Skin of body (tissue), 1 donor: ENCODE measurements at regions not wholly inside any gene's neighbourhood (a gene's known extent, or its start where the extent isn't known, plus 50 kb on each side); places are given as distances from the start of the nearest gene placed in this dataset.
A peak's percentile ranks its signal among the peaks of the same experiment; 100 is the strongest.

Source experiments
- DNase-seq: peaks from one replicate; lab custom pipeline; 2025; lab: John Stamatoyannopoulos, UW

- no peak for DNase-seq
These were observed 333.4 kb upstream of the CHD6 start for GRCh38 chr20:41951615-41952014.

GRCh38 chr20:41939659-41940058 is 321.5 kb upstream of the CHD6 start:
- no peak for DNase-seq

GRCh38 chr20:41938353-41938752 is 320.2 kb upstream of the CHD6 start:
- no peak for DNase-seq

GRCh38 chr20:41935259-41935791 is 317.1 kb upstream of the CHD6 start:
- no peak for DNase-seq

- DNase-seq = no peak
These were observed 314.3 kb upstream of the CHD6 start for GRCh38 chr20:41932431-41932830.

GRCh38 chr20:41927655-41928054 is 309.5 kb upstream of the CHD6 start:
- no peak for DNase-seq

- DNase-seq = no peak
These were observed 309.0 kb upstream of the CHD6 start for GRCh38 chr20:41927189-41927588.

GRCh38 chr20:41925476-41925875 is 307.3 kb upstream of the CHD6 start:
- DNase-seq = no peak

GRCh38 chr20:41923624-41924023 is 305.4 kb upstream of the CHD6 start:
- no peak for DNase-seq

- no peak for DNase-seq
These were observed 295.0 kb upstream of the CHD6 start for GRCh38 chr20:41913146-41913545.

- no peak for DNase-seq
These were observed 292.4 kb upstream of the CHD6 start for GRCh38 chr20:41910558-41910957.

GRCh38 chr20:41905199-41905598 is 287.0 kb upstream of the CHD6 start:
- no peak for DNase-seq

- DNase-seq = peak; percentile 60
These were observed 285.4 kb upstream of the CHD6 start for GRCh38 chr20:41903586-41903985.

GRCh38 chr20:41902346-41902745 is 284.2 kb upstream of the CHD6 start:
- DNase-seq = no peak

- DNase-seq = no peak
These were observed 282.1 kb upstream of the CHD6 start for GRCh38 chr20:41900201-41900691.

GRCh38 chr20:41897708-41898107 is 279.5 kb upstream of the CHD6 start:
- DNase-seq = no peak

- no peak for DNase-seq
These were observed 277.3 kb upstream of the CHD6 start for GRCh38 chr20:41895241-41896032.

- no peak for DNase-seq
These were observed 276.2 kb upstream of the CHD6 start for GRCh38 chr20:41894255-41894963.

- no peak for DNase-seq
These were observed 273.9 kb upstream of the CHD6 start for GRCh38 chr20:41892031-41892430.

GRCh38 chr20:41889844-41890224 is 271.7 kb upstream of the CHD6 start:
- DNase-seq = no peak

GRCh38 chr20:41889126-41889843 is 271.1 kb upstream of the CHD6 start:
- peak; percentile 38 for DNase-seq

GRCh38 chr20:41888434-41888833 is 270.3 kb upstream of the CHD6 start:
- DNase-seq = no peak
